Natural killer cell (primary cell): ENCODE measurements at regions not wholly inside any gene's neighbourhood (a gene's known extent, or its start where the extent isn't known, plus 50 kb on each side); places are given as distances from the start of the nearest gene placed in this dataset.

Experiments used
- ATAC-seq, 3 donors: fragments of 150-1000 bp in 2 of 3; fragments of 200-7000 bp in 1 of 3; cut with Tn5 transposase; 1 replicate in 1 of 3; 2 replicates in 2 of 3; pipeline ENCODE4 v1.10.0; 2021; ENCODE audit warnings: mild to moderate bottlenecking in 2 of 3, moderate library complexity in 2 of 3
- DNase-seq, 2 donors: peaks; one replicate each; pipeline versions ENCODE4 v3.0.0 to v3.0.0-alpha.2; 2013 to 2021; ENCODE audit warnings: mixed read lengths in 1 of 2
- H3K27ac ChIP-seq: one replicate; pipeline ENCODE4 v1.5.1; 2013; ENCODE audit warnings: mild to moderate bottlenecking, low read length
- H3K27me3 ChIP-seq: one replicate; pipeline ENCODE4 v1.6.1; 2013; ENCODE audit warnings: low read length; ENCODE audit not compliant: control insufficient read depth, insufficient read depth
- H3K36me3 ChIP-seq: one replicate; pipeline ENCODE4 v1.6.1; 2013; ENCODE audit warnings: low read length; ENCODE audit not compliant: control insufficient read depth, insufficient read depth
- H3K4me1 ChIP-seq: one replicate; pipeline ENCODE4 v1.6.1; 2013; ENCODE audit warnings: low read length; ENCODE audit not compliant: control insufficient read depth, insufficient read depth
- H3K4me3 ChIP-seq: one replicate; pipeline ENCODE4 v1.5.1; 2013; ENCODE audit warnings: low read length
- H3K9me3 ChIP-seq: one replicate; pipeline ENCODE4 v1.6.1; 2013; ENCODE audit warnings: low read length; ENCODE audit not compliant: control insufficient read depth, insufficient read depth
- H3K27ac Mint-ChIP-seq, 2 donors: one replicate each; pipeline ENCODE4 v1.8.0; 2022; ENCODE audit warnings: mild to moderate bottlenecking in 2 of 2, mixed read lengths in 2 of 2, moderate library complexity in 1 of 2
- H3K27me3 Mint-ChIP-seq, 2 donors: one replicate each; pipeline ENCODE4 v1.8.0; 2022; ENCODE audit warnings: low read depth in 2 of 2, mixed read lengths in 2 of 2
- H3K36me3 Mint-ChIP-seq: one replicate; pipeline ENCODE4 v1.8.0; 2022; ENCODE audit warnings: mixed read lengths
- H3K4me1 Mint-ChIP-seq, 2 donors: one replicate each; pipeline ENCODE4 v1.8.0; 2022; ENCODE audit warnings: mixed read lengths in 2 of 2
- H3K4me3 Mint-ChIP-seq: one replicate; pipeline ENCODE4 v1.8.0; 2022; ENCODE audit warnings: mild to moderate bottlenecking, moderate library complexity, mixed read lengths
- H3K9me3 Mint-ChIP-seq, 2 donors: one replicate each; pipeline ENCODE4 v1.8.0; 2022; ENCODE audit warnings: mixed read lengths in 2 of 2
- CTCF ChIP-seq: fragments of 200-600 bp; IDR thresholded peaks from one replicate; pipeline ENCODE4 v1.8.0; 2022; ENCODE audit warnings: antibody characterized with exemption
- WGBS: methylation state at CpG from one replicate; pipeline ENCODE4 v1.1.7; 2013; ENCODE audit warnings: missing lambda C conversion rate; ENCODE audit not compliant: insufficient coverage; 5-methylcytosine and 5-hydroxymethylcytosine counted together
- intact Hi-C: fragments of 100-400 bp; cut with micrococcal nuclease; formaldehyde crosslinking; loops from one replicate; pipeline ENCODE4 v1.14.2; 2022

- no peak overlapping the region for H3K4me3 ChIP-seq
- Mint-ChIP-seq H3K27ac (no peak overlapping the region), H3K4me3 (no peak overlapping the region), H3K36me3 (no peaks in the 10 kb centered on the region), H3K4me1 (no peaks in the 10 kb centered on the region), H3K27me3 (peaks cover 0 to 5% of the 10 kb centered on the region in 2 donors), H3K9me3 (peaks cover 3 to 6% of the 10 kb centered on the region in 2 donors)
- H3K4me1 ChIP-seq, result no peaks in the 10 kb centered on the region
- ATAC-seq (no peak), DNase-seq (no peak)
- H3K36me3 ChIP-seq, result no peaks in the 10 kb centered on the region
- H3K27ac ChIP-seq, result no peak overlapping the region
- no peaks in the 10 kb centered on the region for H3K27me3 ChIP-seq
- no peak for TF ChIP-seq CTCF
- intact Hi-C loops, result no loop called here
- H3K9me3 ChIP-seq, result no peaks in the 10 kb centered on the region
Measured at GRCh38 chr4:138639018-138639741, 376.4 kb upstream of the NOCT start.

- Mint-ChIP-seq H3K4me1 (no peaks in the 10 kb centered on the region), H3K27me3 (peaks cover 0 to 5% of the 10 kb centered on the region in 2 donors), H3K4me3 (no peak overlapping the region), H3K9me3 (peaks cover 5 to 6% of the 10 kb centered on the region in 2 donors), H3K27ac (no peak overlapping the region), H3K36me3 (no peaks in the 10 kb centered on the region)
- 86% methylated on average over 7 of the region's 7 CpGs for WGBS
- intact Hi-C loops, result no loop called here
- no peaks in the 10 kb centered on the region for H3K4me1 ChIP-seq
- DNase-seq, result no peak
- no peaks in the 10 kb centered on the region for H3K36me3 ChIP-seq
- H3K4me3 ChIP-seq, result no peak overlapping the region
- no peak overlapping the region for H3K27ac ChIP-seq
- no peaks in the 10 kb centered on the region for H3K9me3 ChIP-seq
- ATAC-seq, result no peak
- H3K27me3 ChIP-seq, result no peaks in the 10 kb centered on the region
- no peak for TF ChIP-seq CTCF
Measured at GRCh38 chr4:138636781-138637180, 378.8 kb upstream of the NOCT start.

- no peak for DNase-seq
- 44% methylated on average over 2 of the region's 2 CpGs for WGBS
- Mint-ChIP-seq H3K4me3 (no peak overlapping the region), H3K27ac (no peak overlapping the region), H3K4me1 (no peaks in the 10 kb centered on the region), H3K9me3 (peaks cover 2 to 3% of the 10 kb centered on the region in 2 donors), H3K36me3 (no peaks in the 10 kb centered on the region), H3K27me3 (peaks cover 0 to 5% of the 10 kb centered on the region in 2 donors)
- no peak for TF ChIP-seq CTCF
- no peak for ATAC-seq
- Histone ChIP-seq H3K4me3 (no peak overlapping the region), H3K27ac (no peak overlapping the region), H3K27me3 (no peaks in the 10 kb centered on the region), H3K9me3 (no peaks in the 10 kb centered on the region), H3K36me3 (no peaks in the 10 kb centered on the region), H3K4me1 (no peaks in the 10 kb centered on the region)
- intact Hi-C loops, result no loop called here
Measured at GRCh38 chr4:138634915-138635314, 380.7 kb upstream of the NOCT start.

- Mint-ChIP-seq H3K9me3 (peaks cover 2 to 3% of the 10 kb centered on the region in 2 donors), H3K36me3 (no peaks in the 10 kb centered on the region), H3K4me3 (no peak overlapping the region), H3K27me3 (peaks cover 0 to 5% of the 10 kb centered on the region in 2 donors), H3K27ac (no peak overlapping the region), H3K4me1 (no peaks in the 10 kb centered on the region)
- no peaks in the 10 kb centered on the region for H3K4me1 ChIP-seq
- DNase-seq, result no peak
- H3K27me3 ChIP-seq, result no peaks in the 10 kb centered on the region
- H3K9me3 ChIP-seq, result no peaks in the 10 kb centered on the region
- H3K4me3 ChIP-seq, result no peak overlapping the region
- TF ChIP-seq CTCF, result no peak
- no peak for ATAC-seq
- H3K27ac ChIP-seq, result no peak overlapping the region
- WGBS, result 73% methylated on average over 1 of the region's 2 CpGs
- intact Hi-C loops, result no loop called here
- H3K36me3 ChIP-seq, result no peaks in the 10 kb centered on the region
Measured at GRCh38 chr4:138633580-138633904, 382.0 kb upstream of the NOCT start.
